COLO668 (cell line): ENCODE measurements at regions not wholly inside any gene's neighbourhood (a gene's known extent, or its start where the extent isn't known, plus 50 kb on each side); places are given as distances from the start of the nearest gene placed in this dataset.
"Not testable (repeated sequence)": the region's sequence is repeated elsewhere in the genome, so short reads cannot be mapped to it uniquely, and the experiment has no call there.

Source experiments
- DNase-seq: peaks from one replicate; lab custom pipeline; 2025; ENCODE audit not compliant: unreplicated experiment; lab: John Stamatoyannopoulos, UW

GRCh38 chr2:117614823-117615534 is 199.5 kb upstream of the DDX18 start:
- DNase-seq: no peak

GRCh38 chr2:117618607-117619006 is 195.9 kb upstream of the DDX18 start:
- DNase-seq: no peak

DNA sequence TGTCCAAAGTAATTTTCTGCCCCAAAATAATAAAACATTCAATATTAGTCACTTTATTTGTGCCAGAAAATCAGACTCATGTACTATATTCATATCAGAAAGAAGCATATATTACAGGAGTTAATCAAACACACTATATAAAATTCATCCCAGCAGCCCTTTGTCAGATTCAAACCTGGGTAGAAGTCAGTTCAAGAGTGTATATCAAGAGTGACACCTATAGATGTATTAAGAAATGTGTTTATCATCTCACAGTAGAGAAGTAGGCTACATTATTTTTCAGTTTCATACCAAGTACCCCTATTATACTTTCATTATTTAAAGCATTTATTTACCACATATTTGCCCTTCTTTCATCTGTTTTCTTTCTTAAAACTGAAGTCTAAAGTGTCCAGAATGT is 193.2 kb upstream of the DDX18 start:
- DNase-seq: no peak

DNA sequence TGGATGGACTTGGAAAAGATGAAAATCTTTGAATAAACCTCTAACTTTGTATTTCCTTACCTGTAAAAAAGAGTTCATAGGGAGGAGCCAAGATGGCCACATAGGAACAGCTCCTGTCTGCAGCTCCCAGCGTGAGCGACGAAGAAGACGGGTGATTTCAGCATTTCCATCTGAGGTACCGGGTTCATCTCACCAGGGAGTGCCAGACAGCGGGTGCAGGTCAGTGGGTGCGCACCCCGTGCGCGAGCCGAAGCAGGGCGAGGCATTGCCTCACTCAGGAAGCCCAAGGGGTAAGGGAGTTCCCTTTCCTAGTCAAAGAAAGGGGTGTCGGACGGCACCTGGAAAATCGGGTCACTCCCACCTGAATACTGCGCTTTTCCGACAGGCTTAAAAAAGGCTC is 191.3 kb upstream of the DDX18 start:
- not testable (repeated sequence) for DNase-seq

DNA sequence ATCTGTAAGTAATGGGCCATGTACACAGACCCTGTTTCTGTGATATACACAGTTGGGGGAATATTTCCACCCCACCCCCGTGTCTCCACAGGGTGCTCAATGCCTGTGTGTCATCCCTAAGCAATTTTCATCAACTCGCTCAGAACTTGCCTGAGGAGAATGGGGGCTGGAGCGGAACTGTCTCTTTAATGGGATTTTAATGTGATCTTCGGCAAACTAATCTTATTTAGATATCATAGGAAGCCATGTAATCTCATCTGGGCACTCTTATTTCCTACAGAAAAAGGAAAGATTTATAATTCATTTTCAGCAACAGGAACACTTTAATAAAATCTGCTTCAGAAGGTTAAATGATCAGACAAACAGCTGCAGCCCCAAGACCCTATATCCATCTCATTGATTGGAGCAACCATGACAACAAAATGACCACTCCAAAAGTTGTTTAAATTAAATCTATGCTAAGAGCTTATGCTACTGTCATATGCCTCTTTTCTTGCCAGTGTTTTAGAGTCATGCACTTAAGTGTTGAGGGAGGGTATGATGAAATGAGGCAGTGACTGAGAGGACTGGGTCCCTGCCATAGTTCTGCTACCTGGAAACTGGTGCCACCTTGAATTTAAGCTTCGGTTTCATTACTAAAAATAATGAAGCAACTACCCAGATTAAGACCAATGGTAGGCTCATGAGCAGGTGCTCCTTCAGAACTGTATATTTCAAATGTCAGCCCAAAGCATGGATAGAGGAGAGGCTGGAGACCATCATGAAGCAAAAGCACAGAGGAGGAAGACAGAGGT is 183.1 kb upstream of the DDX18 start:
- DNase-seq: no peak

DNA sequence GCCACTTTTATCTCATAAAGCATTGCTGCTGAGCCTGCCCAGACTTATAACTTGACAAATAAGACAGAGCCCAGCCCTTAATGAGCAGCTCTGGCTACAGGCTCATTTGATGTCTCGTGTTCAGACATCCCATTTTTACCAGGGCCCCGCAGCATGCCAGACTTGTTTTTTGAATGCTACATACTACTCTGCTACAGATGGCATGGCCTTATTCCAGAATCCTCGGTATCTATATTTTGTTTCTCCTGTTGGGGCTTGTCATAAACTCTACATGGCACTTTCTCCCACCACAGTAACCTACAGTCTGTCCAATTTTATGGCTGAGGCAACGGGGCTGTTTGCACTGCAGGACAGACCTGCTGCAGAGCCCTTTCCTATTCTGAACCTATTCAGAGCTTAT is 179.0 kb upstream of the DDX18 start:
- DNase-seq: no peak

DNA sequence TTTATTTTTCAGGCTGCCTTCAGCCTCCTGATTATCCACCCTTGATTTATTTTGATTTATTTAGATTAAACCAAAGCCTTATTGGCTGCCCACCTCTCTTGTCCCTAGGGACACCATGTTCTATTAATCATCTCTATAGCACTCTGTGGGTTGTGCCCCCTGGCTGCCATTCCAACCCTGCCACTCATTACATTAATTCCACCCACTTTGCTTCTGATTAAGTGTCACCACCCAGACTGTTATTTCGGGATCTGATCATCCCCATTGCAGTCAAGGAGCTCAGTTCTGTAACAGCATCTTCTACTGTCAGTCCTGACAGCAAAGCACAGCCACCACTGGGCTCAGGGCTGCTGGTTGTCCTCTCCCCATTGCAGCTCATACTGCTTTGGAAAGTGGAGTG is 175.1 kb upstream of the DDX18 start:
- no peak for DNase-seq

- no peak for DNase-seq
These were observed 170.1 kb upstream of the DDX18 start for GRCh38 chr2:117644403-117644802.

DNA sequence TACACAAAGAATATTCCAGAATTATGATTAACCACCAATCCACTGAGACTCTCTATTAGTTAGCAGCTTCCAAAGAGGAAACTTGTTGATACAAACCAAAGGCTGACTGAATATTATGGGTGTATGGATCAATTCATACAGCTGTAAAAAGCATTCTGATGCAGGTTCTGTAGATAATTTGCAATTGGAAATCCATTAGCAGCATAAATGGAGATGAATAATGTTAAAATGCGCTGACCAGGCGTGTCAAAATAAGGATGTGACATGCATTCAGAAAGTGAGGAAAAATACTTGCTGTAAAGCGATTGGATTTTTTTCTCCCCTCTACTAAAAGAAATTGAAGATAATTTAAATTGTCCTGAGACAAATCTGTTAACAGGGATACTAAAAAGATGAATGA is 169.0 kb upstream of the DDX18 start:
- no peak for DNase-seq

DNA sequence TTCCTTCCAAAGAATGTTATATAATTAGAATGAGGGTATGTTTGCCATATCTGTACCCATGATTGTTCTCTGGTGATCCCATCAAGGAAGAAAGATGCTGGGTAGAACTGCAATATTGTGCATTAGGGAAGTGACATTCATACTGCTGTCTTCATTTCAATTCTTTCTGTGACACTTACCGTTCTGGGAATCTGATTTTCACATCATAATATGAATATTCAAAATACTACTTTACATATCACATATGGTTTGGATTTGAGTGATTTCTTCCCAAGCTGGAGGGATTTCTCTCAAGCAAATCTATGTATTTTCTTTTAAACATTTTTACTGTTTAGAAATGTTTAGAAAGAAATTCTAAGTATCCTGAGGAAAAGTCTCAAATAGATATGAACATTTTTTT is 168.4 kb upstream of the DDX18 start:
- no peak for DNase-seq

DNA sequence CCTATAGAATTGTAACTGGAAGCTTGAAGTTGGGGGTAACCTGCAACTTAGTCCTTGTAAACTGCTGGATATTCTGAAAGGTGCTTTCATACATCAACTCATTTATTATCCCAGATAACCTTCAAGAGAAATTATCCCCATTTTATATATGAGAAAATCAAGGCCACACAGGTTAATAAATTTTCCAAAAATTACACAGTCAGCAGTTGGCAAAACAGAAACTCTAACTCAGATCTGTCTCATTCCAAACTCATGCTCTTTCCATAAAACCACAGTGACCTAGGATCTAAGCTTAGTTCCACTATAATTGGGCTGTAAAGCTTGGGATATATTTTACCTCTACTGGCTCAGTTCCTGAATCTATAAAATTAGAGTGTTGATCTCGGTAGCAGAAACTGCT is 167.6 kb upstream of the DDX18 start:
- DNase-seq: no peak

DNA sequence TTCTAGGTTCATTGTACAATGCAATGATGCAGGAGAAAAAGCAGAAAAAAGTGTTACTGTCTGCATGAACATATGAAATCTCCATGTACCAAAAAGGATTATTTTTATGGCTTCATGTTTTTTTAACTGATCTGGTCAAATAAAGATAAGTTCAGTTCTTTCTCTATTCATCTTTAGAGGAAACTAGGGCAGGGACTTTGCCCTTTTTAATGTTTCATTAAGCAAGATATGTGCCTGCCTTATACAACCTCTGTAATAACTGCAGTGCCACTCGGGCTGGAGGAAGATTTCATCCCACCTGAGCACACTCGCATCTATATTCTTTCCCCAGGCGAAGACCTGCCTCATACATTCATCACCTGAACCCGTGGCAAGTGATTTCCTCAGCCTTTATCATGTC is 157.9 kb upstream of the DDX18 start:
- no peak for DNase-seq

- DNase-seq: no peak
These were observed 152.9 kb upstream of the DDX18 start for GRCh38 chr2:117661619-117662018.

GRCh38 chr2:117674172-117674571 is 140.3 kb upstream of the DDX18 start:
- no peak for DNase-seq

- no peak for DNase-seq
These were observed 134.5 kb upstream of the DDX18 start for GRCh38 chr2:117679952-117680351.

GRCh38 chr2:117684919-117685318 is 129.6 kb upstream of the DDX18 start:
- DNase-seq: no peak

DNA sequence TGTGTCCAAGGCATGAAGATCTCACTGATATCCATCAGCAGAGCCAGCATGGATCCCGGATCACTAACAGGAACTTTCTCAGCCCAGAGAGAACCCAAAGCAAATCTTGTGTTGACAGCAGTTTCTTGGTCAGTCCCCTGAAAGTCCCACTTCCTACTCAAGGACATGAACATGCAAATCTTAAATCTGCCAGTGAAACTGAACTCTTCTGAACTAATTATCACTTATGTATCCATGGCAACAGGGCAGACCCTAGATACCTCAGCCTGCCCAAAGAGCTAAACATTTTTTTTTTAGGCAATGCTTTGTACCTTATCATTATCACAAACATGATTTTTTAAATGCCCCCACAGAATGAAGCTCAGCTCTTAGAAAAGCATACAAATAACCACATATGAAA is 127.8 kb upstream of the DDX18 start:
- DNase-seq: no peak

- DNase-seq: no peak
These were observed 122.9 kb upstream of the DDX18 start for GRCh38 chr2:117691595-117691994.

DNA sequence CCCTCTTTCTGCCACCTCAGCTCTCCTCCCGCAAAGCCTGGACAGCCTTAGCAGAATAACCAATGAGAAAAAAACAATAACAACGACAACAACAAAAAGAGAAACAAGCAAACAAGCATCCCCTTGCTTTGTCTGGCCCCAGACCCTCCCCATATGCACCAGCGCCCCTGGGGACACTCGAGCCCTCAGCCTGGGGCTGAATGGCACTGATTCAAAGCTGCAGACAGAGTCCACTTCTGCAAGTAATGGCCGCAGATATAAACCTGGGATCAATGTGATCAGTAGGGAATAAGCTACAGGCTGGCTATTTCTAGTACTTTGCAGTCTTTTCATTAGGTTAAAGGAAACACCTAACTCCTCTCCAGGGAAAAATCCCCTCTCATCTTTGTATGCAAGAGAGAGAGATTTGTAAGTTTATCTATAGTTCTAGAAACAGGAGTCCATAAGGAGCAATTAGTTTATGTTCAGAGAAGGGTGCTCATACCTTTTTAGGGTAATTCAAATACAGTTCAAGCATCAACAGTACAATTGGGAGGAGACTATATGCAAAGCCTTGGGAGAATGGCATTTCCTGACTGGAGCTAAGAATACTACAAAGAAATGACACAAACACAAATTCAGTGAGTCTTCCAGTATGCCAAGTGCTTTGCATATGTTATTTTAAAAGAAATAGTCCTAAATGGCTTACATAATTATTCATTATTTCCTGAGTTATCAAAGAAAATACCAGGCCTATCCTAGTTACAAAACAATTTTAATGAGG is 122.3 kb upstream of the DDX18 start:
- DNase-seq: no peak

GRCh38 chr2:117693154-117693553 is 121.3 kb upstream of the DDX18 start:
- no peak for DNase-seq

- no peak for DNase-seq
These were observed 120.8 kb upstream of the DDX18 start for GRCh38 chr2:117693651-117694050.

DNA sequence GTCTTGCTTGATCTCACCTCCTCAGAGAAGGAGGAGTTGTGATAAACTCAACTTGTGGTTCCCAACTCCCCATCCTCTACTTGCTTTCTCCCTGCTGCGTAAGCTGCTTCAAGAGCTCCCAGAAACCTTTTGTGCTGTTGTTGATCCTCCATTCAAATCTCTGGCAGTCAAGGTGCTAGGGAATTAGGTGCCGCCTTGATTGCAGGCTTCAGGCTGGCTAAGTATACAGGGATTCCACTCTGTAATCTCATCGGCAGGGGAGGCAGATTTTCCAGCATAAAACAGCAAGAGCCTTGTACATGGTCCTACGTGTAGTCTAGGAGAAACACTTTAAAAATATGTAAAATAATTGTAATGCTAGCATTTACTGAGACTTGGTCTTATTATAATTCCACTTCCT is 116.2 kb upstream of the DDX18 start:
- no peak for DNase-seq
